ENCODE measurements at regions not wholly inside any gene's neighbourhood (a gene's known extent, or its start where the extent isn't known, plus 50 kb on each side); places are given as distances from the start of the nearest gene placed in this dataset.

DNA sequence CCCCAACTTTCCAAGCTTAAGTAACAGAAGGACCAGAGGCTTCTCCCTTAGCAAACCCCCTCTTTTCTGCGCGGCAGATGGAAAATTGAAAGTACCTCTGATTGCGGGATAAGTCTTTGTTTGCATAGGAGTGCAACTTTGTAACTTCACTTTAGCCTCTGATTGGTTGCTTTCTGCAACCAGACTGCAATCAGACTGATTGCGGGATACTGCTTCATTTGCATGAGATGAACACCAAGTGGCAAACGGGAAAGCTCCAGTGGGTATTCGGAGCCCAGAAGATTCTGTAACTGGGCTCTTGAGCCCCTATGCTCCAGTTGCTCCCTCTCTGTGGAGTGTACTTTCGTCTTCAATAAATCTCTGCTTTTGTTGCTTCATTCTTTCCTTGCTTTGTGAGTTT lies 260.6 kb downstream of the BAMBI start:
- no peak for DNase-seq (ENCODE audit: missing footprints)
- ATAC-seq: no peak
- intact Hi-C loops (cut with DNase I): no loop called here

DNA sequence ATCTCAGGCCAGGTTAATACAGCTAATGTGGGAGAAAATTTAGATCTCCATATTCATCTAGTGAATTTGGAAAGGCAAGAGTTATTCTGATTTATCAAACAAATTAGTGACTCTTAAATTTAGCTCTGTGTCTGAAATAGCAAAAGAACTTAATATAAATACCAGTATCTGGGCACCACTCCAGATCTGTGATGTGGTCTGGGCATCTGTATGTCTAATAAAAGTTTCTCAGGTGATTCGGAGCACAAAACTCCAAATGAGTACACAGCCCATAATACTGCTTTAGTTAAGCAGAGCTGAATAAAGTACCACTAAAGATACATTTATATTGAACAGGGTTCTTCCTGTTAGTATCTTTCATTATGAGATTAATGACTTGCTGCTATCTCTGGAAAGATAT lies 261.4 kb downstream of the BAMBI start:
- DNase-seq (ENCODE audit: missing footprints) (no peak), ATAC-seq (no peak)
- intact Hi-C loops (cut with DNase I): no loop called here

- DNase-seq (ENCODE audit: missing footprints) (peak; percentile 74), ATAC-seq (peak; percentile 98)
- intact Hi-C loops (cut with DNase I): no loop called here
Measured at GRCh38 chr10:28939281-28940157, 262.2 kb downstream of the BAMBI start.

GRCh38 chr10:28940158-28940888 lies 263.0 kb downstream of the BAMBI start:
- intact Hi-C loops (cut with DNase I): no loop called here
- ATAC-seq (peak; percentile 49), DNase-seq (ENCODE audit: missing footprints) (no peak)

GRCh38 chr10:28942012-28942411 lies 264.7 kb downstream of the BAMBI start:
- intact Hi-C loops (cut with DNase I): no loop called here
- ATAC-seq: no peak

DNA sequence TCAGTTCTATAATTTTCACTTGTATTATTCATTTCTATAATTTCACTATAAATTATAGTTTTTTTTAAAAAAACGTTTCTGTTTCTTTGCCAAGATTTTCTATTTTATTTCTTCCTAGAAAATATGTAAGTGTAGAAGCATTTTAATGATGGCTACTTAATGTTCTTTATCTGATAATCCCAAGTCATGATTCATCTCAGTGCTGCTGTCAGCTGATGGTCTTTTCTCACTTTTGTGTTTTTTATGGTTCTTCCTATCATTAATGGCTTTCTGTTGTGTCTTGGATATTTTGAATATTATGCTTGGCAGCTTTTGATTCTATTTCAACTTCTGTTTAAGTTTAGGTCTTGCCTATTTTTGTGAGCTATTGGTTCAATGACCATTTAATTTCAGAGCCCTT lies 268.6 kb downstream of the BAMBI start:
- intact Hi-C loops (cut with DNase I): no loop called here
- no peak for ATAC-seq

More at GRCh38 chr10:28942012-28942411, 264.7 kb downstream of the BAMBI start:
- DNase-seq (ENCODE audit: missing footprints): no peak

DNA sequence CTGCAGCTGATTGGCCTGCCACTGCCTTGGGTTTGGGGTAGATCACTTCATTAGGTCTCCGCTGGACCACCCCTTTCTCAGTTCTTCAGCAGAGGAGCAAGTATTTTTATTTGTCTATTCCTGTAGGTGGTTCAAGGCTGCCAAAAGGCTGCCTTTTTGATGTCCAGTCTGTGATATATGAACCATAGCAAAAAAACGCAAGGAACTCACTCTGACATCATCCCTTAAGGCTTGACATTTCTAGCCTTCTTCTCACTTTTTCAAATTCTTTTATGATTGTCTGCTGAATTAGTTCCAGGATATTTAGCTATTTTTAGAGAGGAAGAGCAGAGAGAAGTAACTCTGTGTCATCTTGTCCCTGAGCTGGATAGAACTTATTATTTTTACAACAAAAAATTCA lies 269.2 kb downstream of the BAMBI start:
- DNase-seq (ENCODE audit: missing footprints) (no peak), ATAC-seq (no peak)
- intact Hi-C loops (cut with DNase I): no loop called here

More for the DNA sequence above, 268.6 kb downstream of the BAMBI start:
- no peak for DNase-seq (ENCODE audit: missing footprints)

DNA sequence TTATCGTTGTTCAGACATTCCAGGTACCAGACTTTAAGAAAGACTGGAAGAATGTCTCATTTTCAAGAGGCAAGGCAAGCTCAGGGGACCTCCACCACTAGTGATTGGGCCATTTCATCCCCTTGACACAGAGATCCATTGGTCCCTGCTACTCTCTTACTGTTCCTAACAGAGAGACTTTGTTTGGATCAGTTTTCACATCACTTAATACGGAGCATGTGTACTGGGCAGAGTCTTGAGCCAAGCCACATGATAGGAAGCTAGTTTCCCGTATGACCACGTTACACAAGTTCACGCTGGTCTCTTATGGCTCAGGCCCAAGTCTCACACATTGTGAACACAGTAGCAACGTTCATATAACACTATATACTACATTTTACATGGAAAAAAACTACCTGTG lies 269.9 kb downstream of the BAMBI start:
- ATAC-seq (peak; percentile 94), DNase-seq (ENCODE audit: missing footprints) (no peak)
- intact Hi-C loops (cut with DNase I): no loop called here

DNA sequence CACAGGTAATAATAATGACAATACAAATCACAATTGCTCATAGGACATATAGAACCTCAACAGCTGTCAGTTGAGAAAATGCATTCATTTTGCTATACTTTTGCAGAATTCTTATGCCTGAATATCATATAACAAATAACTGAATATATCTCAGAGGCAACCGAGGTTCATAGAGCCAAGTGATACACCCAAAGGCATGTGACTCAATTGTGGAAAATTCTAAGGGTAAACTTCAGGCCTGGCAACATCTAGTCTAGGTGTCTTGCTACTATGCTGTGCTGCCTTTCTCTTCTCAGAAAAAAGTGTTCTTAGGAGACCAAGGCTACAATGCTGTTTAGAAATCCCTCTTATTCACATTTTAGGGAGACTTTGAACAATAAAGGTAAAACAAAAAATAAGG lies 270.7 kb downstream of the BAMBI start:
- intact Hi-C loops (cut with DNase I): no loop called here
- ATAC-seq (no peak), DNase-seq (ENCODE audit: missing footprints) (no peak)

DNA sequence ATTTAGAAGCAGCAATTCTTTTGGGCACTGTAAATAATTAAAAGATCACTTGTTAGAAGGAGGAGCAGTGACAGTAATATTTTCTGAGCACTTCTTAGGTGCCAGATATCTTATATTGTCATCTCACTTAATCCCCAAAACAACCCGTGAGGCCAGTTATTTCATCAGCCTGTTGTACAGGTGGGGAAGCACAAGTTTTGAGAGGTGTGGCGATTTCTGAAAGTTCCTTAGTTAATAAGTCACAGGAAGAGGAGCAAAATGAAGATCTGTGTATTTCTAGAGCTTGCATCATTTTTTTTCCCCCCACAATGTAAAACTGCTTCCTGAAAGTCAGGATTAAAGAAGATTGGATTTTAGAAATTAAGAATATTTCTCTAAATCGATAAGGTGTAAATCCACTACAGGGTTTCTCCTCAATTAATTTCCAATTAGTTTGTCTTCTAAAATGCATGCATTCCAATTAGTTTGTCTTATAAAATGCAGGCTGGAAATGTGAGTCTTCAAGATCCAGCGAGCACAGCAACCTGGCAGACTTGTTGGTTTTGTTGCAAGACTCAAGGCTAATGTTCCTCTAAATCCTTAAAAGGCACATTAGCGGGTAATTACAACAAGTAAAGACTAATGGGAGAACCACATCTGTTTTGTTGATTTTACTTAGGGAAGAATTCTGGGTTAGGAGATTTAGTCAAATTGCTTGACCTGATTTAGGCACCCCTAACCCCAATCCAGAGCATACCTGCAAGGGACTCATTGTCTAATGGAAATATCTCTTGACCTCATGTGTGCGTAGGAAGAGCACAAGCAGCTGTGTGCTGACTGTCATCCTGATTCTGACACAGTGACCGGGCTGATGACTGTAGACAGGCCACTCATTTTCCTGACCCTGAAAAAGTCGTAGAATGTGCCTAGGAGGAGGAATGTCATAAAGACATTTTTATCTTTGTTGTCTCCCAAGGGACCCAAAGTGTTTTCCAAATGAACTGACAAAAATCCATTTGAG lies 272.0 kb downstream of the BAMBI start:
- ATAC-seq (no peak), DNase-seq (ENCODE audit: missing footprints) (no peak)
- intact Hi-C loops (cut with DNase I): no loop called here

DNA sequence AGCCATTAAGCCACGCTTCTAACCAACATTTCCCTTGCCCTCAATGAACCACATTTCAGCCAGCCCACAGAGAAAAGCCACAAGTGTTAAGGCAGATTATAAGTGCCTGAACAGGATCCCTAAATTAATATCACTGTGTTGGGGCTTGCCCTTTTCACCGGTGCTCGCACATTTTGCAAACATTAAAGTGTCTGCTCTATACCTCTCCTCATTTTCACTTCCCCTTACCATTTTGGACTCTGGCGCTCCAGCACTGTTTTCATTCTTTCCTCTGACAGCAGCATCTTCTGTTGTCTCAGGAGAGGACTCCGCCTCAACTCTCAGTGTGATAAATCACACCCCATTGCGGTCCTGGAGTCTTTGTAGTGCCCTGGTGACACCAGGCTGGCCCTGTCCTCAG lies 274.2 kb downstream of the BAMBI start:
- no peak for ATAC-seq
- no peak for DNase-seq (ENCODE audit: missing footprints)
- intact Hi-C loops (cut with DNase I): no loop called here

GRCh38 chr10:28952523-28952922 lies 275.2 kb downstream of the BAMBI start:
- DNase-seq (ENCODE audit: missing footprints) (no peak), ATAC-seq (no peak)
- intact Hi-C loops (cut with DNase I): no loop called here

DNA sequence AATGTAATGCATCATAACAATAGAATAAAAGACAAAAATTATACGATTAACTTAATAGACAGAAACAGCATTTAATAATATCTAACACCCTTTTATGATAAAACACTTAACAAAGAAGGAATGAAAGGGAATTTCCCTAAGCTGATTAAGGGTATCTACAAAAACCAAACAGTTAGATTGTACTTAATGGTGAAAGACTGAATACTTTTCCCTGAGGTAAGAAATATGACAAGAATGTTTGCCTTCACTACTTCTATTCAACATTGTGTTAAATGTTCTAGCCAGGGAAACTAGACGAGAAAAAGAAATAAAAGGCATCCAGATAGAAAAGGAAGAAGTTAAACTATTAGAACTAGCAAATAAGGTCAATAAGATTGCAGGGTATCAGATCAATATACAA lies 276.9 kb downstream of the BAMBI start:
- no peak for DNase-seq (ENCODE audit: missing footprints)
- intact Hi-C loops (cut with DNase I): no loop called here
- ATAC-seq: no peak

- DNase-seq (ENCODE audit: missing footprints) (no peak), ATAC-seq (no peak)
- intact Hi-C loops (cut with DNase I): no loop called here
Measured at GRCh38 chr10:28958468-28958867, 281.1 kb downstream of the BAMBI start.

DNA sequence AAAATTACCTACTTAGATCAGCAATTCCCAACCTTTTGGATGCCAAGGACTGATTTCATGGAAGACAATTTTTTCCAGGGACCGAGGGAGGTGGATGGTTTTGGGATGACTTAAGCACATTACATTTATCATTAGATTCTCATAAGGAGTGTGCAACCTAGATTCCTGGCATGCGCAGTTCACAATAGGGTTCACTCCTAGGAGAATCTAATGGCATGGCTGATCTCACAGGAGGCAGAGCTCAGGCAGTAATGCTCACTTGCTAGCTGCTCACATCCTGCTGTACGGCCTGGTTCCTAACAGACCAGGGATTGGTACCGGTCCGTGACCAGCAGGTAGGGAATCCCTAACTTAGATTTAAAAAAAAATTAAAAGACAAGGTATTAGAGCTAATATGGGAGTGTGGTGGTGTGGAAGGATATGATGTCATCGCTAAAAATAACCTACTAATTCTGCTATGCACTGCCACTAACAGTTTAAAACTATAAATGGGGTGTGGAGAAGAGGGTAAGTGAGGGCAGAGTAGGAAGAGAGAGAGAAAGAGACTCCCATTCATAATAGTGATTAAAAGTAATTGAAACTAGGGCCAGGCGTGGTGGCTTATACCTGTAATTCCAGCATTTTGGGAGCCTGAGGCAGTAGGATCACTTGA lies 282.7 kb downstream of the BAMBI start:
- ATAC-seq (peak; percentile 57), DNase-seq (ENCODE audit: missing footprints) (no peak)

GRCh38 chr10:28962768-28963167 lies 285.4 kb downstream of the BAMBI start:
- intact Hi-C loops (cut with DNase I): no loop called here
- no peak for DNase-seq (ENCODE audit: missing footprints)
- ATAC-seq: no peak

More for the DNA sequence above, 282.7 kb downstream of the BAMBI start:
- intact Hi-C loops (cut with DNase I): no loop called here

DNA sequence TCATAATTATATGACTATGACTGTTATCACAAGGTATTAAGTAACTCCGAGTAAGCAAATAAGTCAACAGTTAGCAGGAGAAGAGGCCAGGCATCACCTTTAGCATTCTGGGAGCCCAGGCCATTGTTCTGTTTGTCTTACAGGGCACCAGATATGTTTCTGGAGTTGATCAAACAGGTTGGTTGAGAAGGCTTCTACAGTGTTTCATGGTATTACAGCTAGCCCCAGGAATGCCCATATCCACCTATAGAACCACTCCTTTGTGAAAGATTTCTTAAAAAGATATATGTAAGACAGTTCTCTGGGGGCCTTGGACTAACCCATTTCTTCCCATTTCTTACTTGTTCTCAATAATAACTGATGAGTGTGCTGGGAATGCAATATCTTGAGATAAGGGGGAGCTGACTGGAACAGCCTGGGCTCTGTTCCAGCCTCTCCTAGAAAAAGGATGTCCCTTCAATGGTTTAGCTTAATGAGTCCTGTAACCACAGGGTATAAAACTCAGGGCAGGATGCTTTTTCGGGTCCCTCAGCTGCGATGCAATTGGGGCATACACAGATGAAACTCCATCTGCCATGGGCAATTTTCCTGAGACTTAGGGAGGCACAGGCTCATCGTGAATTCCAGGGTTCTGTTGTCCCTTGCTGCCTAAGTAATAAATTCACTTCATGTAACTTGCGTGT lies 286.4 kb downstream of the BAMBI start:
- intact Hi-C loops (cut with DNase I): no loop called here
- ATAC-seq: no peak
- no peak for DNase-seq (ENCODE audit: missing footprints)

- intact Hi-C loops (cut with DNase I): no loop called here
- ATAC-seq (no peak), DNase-seq (ENCODE audit: missing footprints) (no peak)
Measured at GRCh38 chr10:28965937-28966336, 288.6 kb downstream of the BAMBI start.

Data from Right ventricle myocardium inferior (tissue), 1 donor.